Testis (tissue), 2 donors: ENCODE measurements at regions not wholly inside any gene's neighbourhood (a gene's known extent, or its start where the extent isn't known, plus 50 kb on each side); places are given as distances from the start of the nearest gene placed in this dataset.

Source experiments
- DNase-seq: peaks from one replicate; pipeline ENCODE4 v3.0.0-alpha.2; 2019
- H3K27ac ChIP-seq, 2 donors: fragments of 200-600 bp; sonication (generic); one replicate each; pipeline ENCODE4 v1.5.1; 2019
- H3K27me3 ChIP-seq: fragments of 200-600 bp; sonication (generic); one replicate; pipeline ENCODE4 v1.5.1; 2019
- H3K36me3 ChIP-seq: fragments of 200-600 bp; sonication (generic); one replicate; pipeline ENCODE4 v1.5.1; 2017; ENCODE audit warnings: low read depth; ENCODE audit errors: missing control alignments
- H3K4me1 ChIP-seq: fragments of 200-600 bp; sonication (generic); one replicate; pipeline ENCODE4 v1.5.1; 2019
- H3K4me3 ChIP-seq, 2 donors: fragments of 200-600 bp; sonication (generic); one replicate each; pipeline ENCODE4 v1.5.1; 2017 to 2019
- H3K9me3 ChIP-seq: fragments of 200-600 bp; sonication (generic); one replicate; pipeline ENCODE4 v1.5.1; 2017
- CTCF ChIP-seq, 3 experiments: fragments of 450-650 bp in 2 of 3; fragments of 200-600 bp in 1 of 3; sonication (generic) in 1 of 3; IDR thresholded peaks; one replicate each; pipeline ENCODE4 v1.5.1; 2016 to 2019; ENCODE audit warnings: antibody characterized with exemption in 3 of 3, mild to moderate bottlenecking in 2 of 3, moderate library complexity in 1 of 3
- POLR2A ChIP-seq: fragments of 450-650 bp; IDR thresholded peaks from one replicate; pipeline ENCODE4 v1.6.1; 2017; ENCODE audit warnings: antibody characterized with exemption, mild to moderate bottlenecking, moderate library complexity
- WGBS, 2 donors: methylation state at CpG; one replicate each; pipeline ENCODE4 v1.1.5; 2018; 5-methylcytosine and 5-hydroxymethylcytosine counted together
- intact Hi-C: fragments of 100-400 bp; cut with DNase I; formaldehyde crosslinking; loops from one replicate; pipeline ENCODE4 v1.15.1; 2023; ENCODE audit warnings: low total_unique reads
- microRNA-seq, 2 donors: library from miRNA; unstranded; fragments of <30 nt; microRNA quantifications; one replicate each; pipeline ENCODE4, GENCODE V29; 2016; ENCODE audit warnings: borderline number of aligned reads in 2 of 2, borderline replicate concordance in 1 of 2
- small RNA-seq, 2 donors: library from RNA; depleted of rRNA; stranded (forward); fragments of <200 nt; gene quantifications; one replicate each; pipeline ENCODE3, GENCODE V24; 2016

DNA sequence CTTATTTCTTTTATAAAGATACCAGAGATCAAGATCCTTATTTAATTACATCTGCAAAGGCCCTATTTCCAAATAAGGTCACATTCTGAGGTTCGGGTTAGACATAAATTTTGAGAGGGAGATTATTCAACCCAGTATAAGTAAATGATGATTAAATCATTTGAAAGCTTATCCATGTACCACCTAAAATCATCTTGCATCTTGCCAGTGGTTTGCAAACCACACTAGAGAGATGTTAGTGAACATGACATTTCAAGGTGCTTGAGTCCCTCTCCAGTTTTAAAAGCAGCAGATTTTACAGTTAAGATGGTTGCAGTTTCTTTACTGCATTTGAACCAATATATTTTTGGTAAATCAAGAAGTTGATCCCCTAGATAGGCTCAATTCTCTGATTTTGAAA, 49.9 kb upstream of the TMPO start:
- H3K9me3 ChIP-seq = no peaks in the 10 kb centered on the region

More for the DNA sequence above, 49.9 kb upstream of the TMPO start:
- no peak overlapping the region for H3K27ac ChIP-seq
- no peaks in the 10 kb centered on the region for H3K27me3 ChIP-seq
- WGBS, 2 donors = 70 to 72% methylated on average over 1 of the region's 1 CpG
- no peaks in the 10 kb centered on the region for H3K36me3 ChIP-seq
- H3K4me3 ChIP-seq = no peak overlapping the region
- no peak for DNase-seq
- intact Hi-C loops = no loop called here
- TF ChIP-seq POLR2A (no peak), CTCF (IDR thresholded peaks at IDR 0.05) (no peak)
- H3K4me1 ChIP-seq = peaks cover 32% of the 10 kb centered on the region

Small RNAs in the stretch of these regions (microRNA-seq; reads per million reads assigned to microRNA genes)
- gene MIR4303 = 0 reads per million in 2 donors
- gene MIR4495 = 0 reads per million in 2 donors

Small RNAs in the stretch of these regions (small RNA-seq; reads per million reads assigned to genes)
- gene AC018659.1 (0 reads per million in 2 donors), gene MIR4303 (0 reads per million in 2 donors), gene MIR4495 (0 reads per million in 2 donors), gene RNU4-41P (0 reads per million in 2 donors), gene RNU6-36P (0 reads per million in 2 donors)
